ENCODE measurements at regions not wholly inside any gene's neighbourhood (a gene's known extent, or its start where the extent isn't known, plus 50 kb on each side); places are given as distances from the start of the nearest gene placed in this dataset.

DNA sequence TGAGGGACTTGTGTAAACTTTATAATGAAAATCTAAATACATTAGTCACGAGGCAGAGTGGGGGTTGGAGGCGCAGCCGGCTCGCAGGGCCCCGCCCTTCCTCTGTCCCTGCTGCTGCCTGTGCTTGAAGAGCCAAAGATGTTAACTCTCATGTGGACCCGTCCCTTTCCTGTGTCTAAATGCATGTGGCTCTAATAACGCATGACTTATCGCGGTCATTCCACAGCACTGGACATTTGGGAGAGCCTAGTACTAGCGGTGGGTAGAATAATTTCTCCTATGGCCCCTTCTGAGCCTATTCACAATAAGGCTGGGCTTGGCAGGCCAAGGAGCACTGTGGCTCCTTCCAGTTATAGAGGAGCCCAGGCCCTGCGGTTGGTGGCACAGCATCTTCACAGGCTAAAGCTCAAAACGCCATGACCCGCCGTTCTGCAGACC lies 82.3 kb upstream of the SIMC1 start:
- peaks cover 7 to 31% of the 10 kb centered on the region in 2 experiments; a peak in 2 of 4 replicates for H3K4me1 ChIP-seq (ENCODE audit: control insufficient read depth in 1 of 2, insufficient read depth in 2 of 2, low read depth in 1 of 2, low read length in 1 of 2)
- H3F3A ChIP-seq (replicated peaks; ENCODE audit: insufficient read depth) = no peaks in the 10 kb centered on the region
- WGBS (ENCODE audit: low lambda C conversion rate) = 86% methylated on average over 11 of the region's 14 CpGs
- no peak overlapping the region for H3K27ac ChIP-seq (ENCODE audit: low read depth in 2 of 2, low read length in 1 of 2)
- no peaks in the 10 kb centered on the region for H4K20me1 ChIP-seq (ENCODE audit: insufficient read depth)
- H3K9ac ChIP-seq = no peak overlapping the region
- no peaks in the 10 kb centered on the region for H3K9me3 ChIP-seq
- H3K79me2 ChIP-seq (ENCODE audit: insufficient read depth) = no peaks in the 10 kb centered on the region
- no peak for DNase-seq
- ChIA-PET CTCF (no interaction called here), POLR2A (no interaction called here)
- H3K27me3 ChIP-seq (ENCODE audit: insufficient read depth) = no peaks in the 10 kb centered on the region
- no peaks in the 10 kb centered on the region for H3K9me2 ChIP-seq
- no peak overlapping the region for H3K4me3 ChIP-seq (ENCODE audit: low read depth in 2 of 2, low read length in 1 of 2)
- TF ChIP-seq EZH2phosphoT487 (IDR thresholded peaks at IDR 0.05; ENCODE audit: borderline replicate concordance, low read depth) = no peak
- no peak for TF ChIP-seq NRF1 (IDR thresholded peaks at IDR 0.05; ENCODE audit: low read depth, low read length)
- no peak for TF ChIP-seq TEAD4 (IDR thresholded peaks at IDR 0.05; ENCODE audit: borderline replicate concordance, insufficient read depth)
- no peak for TF ChIP-seq CHD2 (IDR thresholded peaks at IDR 0.05; ENCODE audit: low read length, partially characterized antibody)
- TF ChIP-seq, protein P1, sequence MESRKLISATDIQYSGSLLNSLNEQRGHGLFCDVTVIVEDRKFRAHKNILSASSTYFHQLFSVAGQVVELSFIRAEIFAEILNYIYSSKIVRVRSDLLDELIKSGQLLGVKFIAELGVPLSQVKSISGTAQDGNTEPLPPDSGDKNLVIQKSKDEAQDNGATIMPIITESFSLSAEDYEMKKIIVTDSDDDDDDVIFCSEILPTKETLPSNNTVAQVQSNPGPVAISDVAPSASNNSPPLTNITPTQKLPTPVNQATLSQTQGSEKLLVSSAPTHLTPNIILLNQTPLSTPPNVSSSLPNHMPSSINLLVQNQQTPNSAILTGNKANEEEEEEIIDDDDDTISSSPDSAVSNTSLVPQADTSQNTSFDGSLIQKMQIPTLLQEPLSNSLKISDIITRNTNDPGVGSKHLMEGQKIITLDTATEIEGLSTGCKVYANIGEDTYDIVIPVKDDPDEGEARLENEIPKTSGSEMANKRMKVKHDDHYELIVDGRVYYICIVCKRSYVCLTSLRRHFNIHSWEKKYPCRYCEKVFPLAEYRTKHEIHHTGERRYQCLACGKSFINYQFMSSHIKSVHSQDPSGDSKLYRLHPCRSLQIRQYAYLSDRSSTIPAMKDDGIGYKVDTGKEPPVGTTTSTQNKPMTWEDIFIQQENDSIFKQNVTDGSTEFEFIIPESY (IDR thresholded peaks at IDR 0.05; ENCODE audit: borderline replicate concordance, low read depth) = no peak
- TF ChIP-seq, protein P2, sequence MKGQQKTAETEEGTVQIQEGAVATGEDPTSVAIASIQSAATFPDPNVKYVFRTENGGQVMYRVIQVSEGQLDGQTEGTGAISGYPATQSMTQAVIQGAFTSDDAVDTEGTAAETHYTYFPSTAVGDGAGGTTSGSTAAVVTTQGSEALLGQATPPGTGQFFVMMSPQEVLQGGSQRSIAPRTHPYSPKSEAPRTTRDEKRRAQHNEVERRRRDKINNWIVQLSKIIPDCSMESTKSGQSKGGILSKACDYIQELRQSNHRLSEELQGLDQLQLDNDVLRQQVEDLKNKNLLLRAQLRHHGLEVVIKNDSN (IDR thresholded peaks at IDR 0.05; ENCODE audit: borderline replicate concordance, low read depth) = no peak
- TF ChIP-seq TAF1 (IDR thresholded peaks at IDR 0.05; ENCODE audit: borderline replicate concordance, low read depth, low read length) = no peak
- TF ChIP-seq GATA2 (CRISPR knock-in tag; IDR thresholded peaks at IDR 0.05) = no peak
- TF ChIP-seq REST (IDR thresholded peaks at IDR 0.05; ENCODE audit: low read depth, low read length) = no peak
- no peak for TF ChIP-seq RCOR1 (IDR thresholded peaks at IDR 0.05; ENCODE audit: low read length)
- TF ChIP-seq SMC3 (IDR thresholded peaks at IDR 0.05; ENCODE audit: low read depth, low read length) = no peak
- TF ChIP-seq RAD21 (IDR thresholded peaks at IDR 0.05; ENCODE audit: low read length) = no peak
- TF ChIP-seq FOXM1 (IDR thresholded peaks at IDR 0.05; ENCODE audit: low read depth) = no peak
- no peak for TF ChIP-seq GABPA (IDR thresholded peaks at IDR 0.05; ENCODE audit: low read depth)
- no peak for TF ChIP-seq FOSL2 (IDR thresholded peaks at IDR 0.05; ENCODE audit: borderline replicate concordance, low read depth)
- TF ChIP-seq RXRA (IDR thresholded peaks at IDR 0.05; ENCODE audit: borderline replicate concordance, low read depth) = no peak
- no peak for TF ChIP-seq JUND (IDR thresholded peaks at IDR 0.05)
- no peak for TF ChIP-seq ELF1 (IDR thresholded peaks at IDR 0.05)
- H2AFZ ChIP-seq (ENCODE audit: low read depth) = no peak overlapping the region
- H3K4me2 ChIP-seq = no peak overlapping the region
- no peaks in the 10 kb centered on the region for H3K36me3 ChIP-seq (replicated peaks in 1 of 2; ENCODE audit: control insufficient read depth in 1 of 2, insufficient read depth in 2 of 2, low read length in 1 of 2)
